GM19438 (cell line): ENCODE measurements at regions not wholly inside any gene's neighbourhood (a gene's known extent, or its start where the extent isn't known, plus 50 kb on each side); places are given as distances from the start of the nearest gene placed in this dataset.
A peak's percentile ranks its signal among the peaks of the same experiment; 100 is the strongest.

Experiments
- ATAC-seq: cut with Tn5 transposase; IDR thresholded peaks from one replicate; pipeline ENCODE4 v1.9.1; 2021; ENCODE audit warnings: low read depth; ENCODE audit not compliant: unreplicated experiment

- ATAC-seq: no peak
Measured at GRCh38 chr4:4695497-4695896, 153.6 kb upstream of the STX18 start.

DNA sequence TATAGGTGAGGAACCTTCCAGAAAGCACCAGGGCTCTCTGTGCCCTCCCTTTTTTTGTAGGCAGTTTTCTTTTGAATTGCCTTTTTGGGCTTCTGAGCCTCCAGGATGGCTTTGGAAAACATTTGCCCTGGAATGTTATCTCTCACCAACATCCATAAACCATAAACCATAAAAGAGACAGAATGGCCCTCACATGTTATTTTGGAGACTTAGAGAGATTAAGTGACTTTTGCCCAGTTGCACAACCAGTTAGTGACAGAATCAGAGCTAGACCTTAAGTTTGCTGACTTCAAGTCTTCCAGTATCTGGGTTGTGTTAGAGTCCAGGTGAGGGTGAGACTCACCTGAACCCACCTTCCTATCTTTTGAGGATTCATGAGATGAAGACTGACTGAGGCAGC is 153.0 kb upstream of the STX18 start:
- no peak for ATAC-seq

GRCh38 chr4:4694296-4694772 is 152.5 kb upstream of the STX18 start:
- no peak for ATAC-seq

DNA sequence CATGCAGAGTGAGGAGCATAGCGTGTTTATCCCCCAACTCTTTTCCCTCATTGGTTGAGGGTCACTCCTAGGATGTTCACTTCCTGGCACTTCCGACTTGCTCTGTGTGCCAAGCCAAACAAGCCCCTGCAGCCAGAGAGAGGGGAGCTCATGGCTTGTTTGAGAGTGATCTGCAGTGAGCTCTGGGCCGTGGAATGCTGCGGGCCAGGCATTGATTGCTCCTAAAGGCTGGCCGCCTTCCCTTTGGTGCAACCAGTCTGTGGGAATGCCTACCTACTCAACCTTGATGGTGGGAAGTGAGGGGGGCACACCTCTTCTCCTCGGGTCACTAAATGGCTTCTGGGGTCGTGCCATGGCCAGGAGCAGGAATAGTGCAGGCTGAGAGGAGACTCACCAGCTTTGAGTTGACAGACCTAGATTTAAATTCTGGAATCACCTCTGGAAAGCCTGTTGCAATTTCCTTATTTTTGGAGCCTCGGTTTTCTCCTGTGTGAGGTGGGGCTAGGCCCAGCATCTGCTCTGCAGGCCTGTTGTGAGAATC is 152.0 kb upstream of the STX18 start:
- ATAC-seq: no peak

- ATAC-seq: no peak
Measured at GRCh38 chr4:4693258-4693657, 151.4 kb upstream of the STX18 start.

DNA sequence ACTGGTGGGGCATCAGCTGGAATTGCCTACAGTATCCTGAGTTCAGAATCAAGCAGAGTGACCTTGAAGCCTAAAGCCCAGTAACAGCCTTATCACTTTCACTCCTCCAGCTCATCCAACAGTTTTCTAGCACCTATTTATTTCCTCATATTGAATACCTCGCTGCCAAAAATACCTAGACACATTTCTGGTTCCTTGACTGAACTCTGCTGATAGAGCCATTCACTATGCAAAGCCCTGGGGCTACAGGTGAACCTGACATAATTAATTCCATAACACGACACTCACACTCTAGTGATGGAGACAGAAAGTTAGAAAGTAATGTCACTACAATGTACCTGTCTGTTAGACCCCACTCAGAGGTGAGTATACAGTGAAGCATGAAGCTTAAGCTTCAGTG is 149.0 kb upstream of the STX18 start:
- ATAC-seq: no peak

- ATAC-seq: peak; percentile 88
Measured at GRCh38 chr4:4689694-4690440, 148.0 kb upstream of the STX18 start.

GRCh38 chr4:4687935-4688727 is 146.3 kb upstream of the STX18 start:
- ATAC-seq: no peak

DNA sequence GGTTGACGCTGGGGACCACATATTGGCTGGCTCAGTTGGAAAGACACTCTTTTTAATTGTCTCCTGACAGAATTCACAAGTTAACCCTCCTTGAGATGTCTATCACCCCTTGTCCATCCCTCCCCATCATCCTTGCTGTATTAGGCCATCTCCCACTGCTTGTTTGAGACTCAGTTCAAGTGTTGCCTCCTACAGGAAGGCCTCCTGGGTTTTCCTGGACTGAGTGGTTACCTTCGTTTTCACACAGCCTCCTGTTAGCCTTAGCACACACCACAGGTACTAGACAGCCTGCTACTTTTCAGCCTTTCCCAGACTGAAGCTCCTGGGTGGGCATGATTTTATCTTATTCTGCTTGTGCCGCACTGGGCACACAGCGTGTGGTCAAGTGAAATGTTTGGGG is 145.3 kb upstream of the STX18 start:
- ATAC-seq: no peak

- ATAC-seq: no peak
Measured at GRCh38 chr4:4685810-4686795, 144.3 kb upstream of the STX18 start.

- ATAC-seq: no peak
Measured at GRCh38 chr4:4681653-4682052, 139.8 kb upstream of the STX18 start.

- ATAC-seq: no peak
Measured at GRCh38 chr4:4680758-4681157, 138.9 kb upstream of the STX18 start.

GRCh38 chr4:4680243-4680642 is 138.4 kb upstream of the STX18 start:
- ATAC-seq: no peak

GRCh38 chr4:4677556-4678522 is 136.0 kb upstream of the STX18 start:
- ATAC-seq: no peak

- ATAC-seq: no peak
Measured at GRCh38 chr4:4675641-4676040, 133.8 kb upstream of the STX18 start.

GRCh38 chr4:4675051-4675581 is 133.3 kb upstream of the STX18 start:
- ATAC-seq: no peak

GRCh38 chr4:4673070-4673469 is 131.2 kb upstream of the STX18 start:
- no peak for ATAC-seq

DNA sequence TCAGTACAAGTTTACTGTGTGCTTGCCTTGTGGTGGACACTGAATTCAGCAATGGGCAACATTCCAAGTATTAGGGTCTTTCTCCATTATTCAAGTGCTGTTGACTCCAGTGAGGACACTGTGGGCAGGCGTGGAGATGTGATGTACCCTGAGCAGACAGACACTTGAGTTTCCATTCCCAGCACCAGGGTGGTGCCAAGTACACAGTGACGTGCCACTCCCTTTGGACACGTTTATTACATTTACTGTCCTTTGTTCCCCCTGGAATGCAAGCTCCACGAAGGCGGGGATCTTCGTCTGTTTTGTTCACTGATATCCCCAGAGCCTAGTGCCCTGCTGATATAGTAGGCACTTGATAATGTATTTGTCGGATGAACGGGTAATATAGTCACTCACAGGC is 130.6 kb upstream of the STX18 start:
- ATAC-seq: no peak

DNA sequence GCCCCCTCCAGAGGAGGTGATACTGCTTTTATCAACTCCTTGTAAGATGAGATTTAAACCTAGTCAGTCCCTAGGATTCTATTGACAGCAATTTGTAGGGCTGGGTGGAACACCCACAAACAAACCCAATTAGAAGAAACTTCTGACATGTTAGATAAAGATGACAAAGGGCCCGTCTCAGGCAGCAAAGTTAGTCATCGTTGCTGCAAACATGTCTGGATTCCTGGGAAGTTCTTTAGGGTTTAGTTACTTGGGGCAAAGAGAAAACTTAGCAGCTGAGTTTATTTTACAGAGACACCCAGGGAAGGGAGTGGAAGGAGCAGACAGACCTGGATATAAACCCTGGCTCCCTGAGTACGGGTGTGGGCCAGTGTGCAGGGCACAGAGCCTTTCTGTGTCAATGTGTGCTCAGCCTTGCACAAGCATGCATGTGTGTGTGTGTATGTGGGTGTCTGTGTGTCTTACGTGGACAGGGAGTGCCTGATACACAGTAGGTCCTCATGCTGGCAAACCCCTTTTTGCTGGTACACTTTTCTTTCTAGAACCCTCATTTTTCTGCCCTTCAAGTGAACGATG is 130.0 kb upstream of the STX18 start:
- no peak for ATAC-seq
